HL-60 (cell line): ENCODE measurements at regions not wholly inside any gene's neighbourhood (a gene's known extent, or its start where the extent isn't known, plus 50 kb on each side); places are given as distances from the start of the nearest gene placed in this dataset.

Source experiments
- DNase-seq, 2 experiments: peaks; one replicate each; pipeline ENCODE4 v3.0.0-alpha.2; 2010 to 2020; ENCODE audit warnings: low read depth in 1 of 2, low spot score in 1 of 2
- H3K27ac ChIP-seq: fragments of 250-450 bp; sonication (Bioruptor Pico); replicated peaks from 2 replicates; pipeline ENCODE4 v1.5.1; 2020; ENCODE audit warnings: mild to moderate bottlenecking, moderate library complexity
- H3K27me3 ChIP-seq: fragments of 250-450 bp; sonication (Bioruptor Pico); 2 replicates; pipeline ENCODE4 v1.5.1; 2021; ENCODE audit warnings: mild to moderate bottlenecking, moderate library complexity; ENCODE audit not compliant: insufficient read depth, poor library complexity, severe bottlenecking
- H3K4me3 ChIP-seq: replicated peaks from 2 replicates; pipeline ENCODE4 v1.5.1; 2011; ENCODE audit warnings: mild to moderate bottlenecking, control low read depth, low read length; ENCODE audit not compliant: insufficient read depth
- CTCF ChIP-seq: IDR thresholded peaks from one replicate; pipeline ENCODE4 v1.5.1; 2011; ENCODE audit warnings: low read length, control low read depth, inconsistent platforms; ENCODE audit not compliant: insufficient read depth
- GABPA ChIP-seq: IDR thresholded peaks from 2 replicates; pipeline ENCODE4 v1.6.1; 2012; ENCODE audit warnings: low read depth
- POLR2AphosphoS5 ChIP-seq: IDR thresholded peaks from 2 replicates; pipeline ENCODE4 v1.6.1; 2012; ENCODE audit warnings: low read depth
- REST ChIP-seq: IDR thresholded peaks from 2 replicates; pipeline ENCODE4 v1.6.1; 2012; ENCODE audit warnings: low read depth; ENCODE audit not compliant: insufficient replicate concordance
- SPI1 ChIP-seq: IDR thresholded peaks from 2 replicates; pipeline ENCODE4 v1.6.1; 2012; ENCODE audit warnings: low read depth, mild to moderate bottlenecking, borderline replicate concordance

GRCh38 chr2:51976623-51977022, 944.7 kb upstream of the NRXN1 start:
- H3K27me3 ChIP-seq = no peaks in the 10 kb centered on the region
- no peak overlapping the region for H3K27ac ChIP-seq
- no peak overlapping the region for H3K4me3 ChIP-seq
- TF ChIP-seq REST (no peak), SPI1 (no peak), POLR2AphosphoS5 (no peak), CTCF (no peak), GABPA (no peak)
- DNase-seq = no peak

GRCh38 chr2:51971136-51971535, 939.2 kb upstream of the NRXN1 start:
- Histone ChIP-seq H3K27ac (no peak overlapping the region), H3K27me3 (no peaks in the 10 kb centered on the region), H3K4me3 (no peak overlapping the region)
- TF ChIP-seq POLR2AphosphoS5 (no peak), CTCF (no peak), REST (no peak), GABPA (no peak), SPI1 (no peak)
- no peak for DNase-seq

- H3K27me3 ChIP-seq = no peaks in the 10 kb centered on the region
- DNase-seq = no peak
- H3K27ac ChIP-seq = no peak overlapping the region
- TF ChIP-seq POLR2AphosphoS5 = no peak
- TF ChIP-seq SPI1 = no peak
- TF ChIP-seq CTCF = no peak
- no peak for TF ChIP-seq GABPA
- no peak for TF ChIP-seq REST
- H3K4me3 ChIP-seq = no peak overlapping the region
These were observed 937.4 kb upstream of the NRXN1 start for GRCh38 chr2:51969347-51969746.
